Heart right ventricle (tissue), 16 donors: ENCODE measurements at regions not wholly inside any gene's neighbourhood (a gene's known extent, or its start where the extent isn't known, plus 50 kb on each side); places are given as distances from the start of the nearest gene placed in this dataset.
"Not testable (repeated sequence)": the region's sequence is repeated elsewhere in the genome, so short reads cannot be mapped to it uniquely, and the experiment has no call there.

Experiments
- ATAC-seq, 8 donors: fragments of 200-7000 bp; cut with Tn5 transposase; one replicate each; pipeline ENCODE4 v1.9.1; 2020; ENCODE audit warnings: mild to moderate bottlenecking in 8 of 8, moderate library complexity in 8 of 8, moderate number of reproducible peaks in 1 of 8
- DNase-seq, 2 donors: peaks; one replicate each; pipeline ENCODE4 v3.0.0-alpha.2; 2020
- H3K27ac ChIP-seq, 10 donors: fragments of 200-600 bp; sonication (generic) in 2 of 10; one replicate each; pipeline versions ENCODE4 v1.5.0 to v1.8.0; 2020 to 2022; ENCODE audit warnings: mild to moderate bottlenecking in 3 of 10
- H3K27me3 ChIP-seq, 7 donors: fragments of 200-600 bp; one replicate each; pipeline ENCODE4 v1.8.0; 2021 to 2022; ENCODE audit warnings: mild to moderate bottlenecking in 2 of 7
- H3K36me3 ChIP-seq, 9 donors: fragments of 200-600 bp; sonication (generic) in 1 of 9; one replicate each; pipeline versions ENCODE4 v1.5.0 to v1.8.0; 2020 to 2022; ENCODE audit warnings: mild to moderate bottlenecking in 2 of 9
- H3K4me1 ChIP-seq, 9 donors: fragments of 200-600 bp; sonication (generic) in 1 of 9; one replicate each; pipeline versions ENCODE4 v1.5.0 to v1.8.0; 2020 to 2022; ENCODE audit warnings: mild to moderate bottlenecking in 4 of 9
- H3K4me3 ChIP-seq, 10 donors: fragments of 200-600 bp; sonication (generic) in 2 of 10; one replicate each; pipeline versions ENCODE4 v1.5.0 to v1.8.0; 2020 to 2022; ENCODE audit warnings: mild to moderate bottlenecking in 7 of 10, moderate library complexity in 2 of 10
- H3K9me3 ChIP-seq, 11 donors: fragments of 200-600 bp in 10 of 11; sonication (generic) in 2 of 11; one replicate each; pipeline versions ENCODE4 v1.5.0 to v1.8.0; 2013 to 2022; ENCODE audit warnings: mild to moderate bottlenecking in 2 of 11, control low read depth in 1 of 11, moderate library complexity in 1 of 11
- WGBS, 2 donors: extraction: QIAGEN DNeasy Blood & Tissue Kit; methylation state at CpG; one replicate each; pipeline ENCODE4 v1.1.7; 2013; ENCODE audit warnings: inconsistent platforms in 1 of 2; 5-methylcytosine and 5-hydroxymethylcytosine counted together
- intact Hi-C, 10 donors: fragments of 100-400 bp; cut with DNase I; formaldehyde crosslinking; loops; one replicate each; pipeline versions ENCODE4 v1.11.1 to v1.14.2; 2022
- TF ChIP-seq, protein P1 (sequence below), 9 donors: fragments of 200-600 bp; sonication (generic) in 2 of 9; IDR thresholded peaks; one replicate each; pipeline versions ENCODE4 v1.5.0 to v1.8.0; 2021 to 2022; ENCODE audit warnings: antibody characterized with exemption in 9 of 9, mild to moderate bottlenecking in 5 of 9, moderate library complexity in 1 of 9
- donor health status: Arrhythmogenic right ventricular cardiomyopathy.
- donor health status: ischemic (EF 13 %, LVEDD 7.1; RV severe dilation, severe dysfunction).
- donor health status: healthy with polysubstance abuse.
- donor health status: DM: no; HTN: yes; CAD: no.
- donor health status: DM: no; HTN: no; CAD: no.
- donor health status: ischemic (EF 25% LVEDD 6.9; RV normal size, moderate dysfunction).
- donor health status: ischemic (EF 25% LVEDD 5.7; RV mildly dilated, moderate dysfunction).
- donor health status: healthy.
- donor health status: DM: yes; HTN: yes; CAD: no.
- donor health status: Ischemic cardiomyopathy.
- donor health status: ischemic (EF 35%, LVEDD 5.7; RV mildly dilated, moderate dysfunction).
- donor health status: nonischemic (EF 11% LVEDD 7.7; RV severe dilation, severe dysfunction).
- donor health status: DM: yes; HTN: yes; CAD: no.
- donor health status: PGD.
- donor health status: ischemic (EF 29% LVEDD 5.4; RV normal size, mild dysfunction).
- donor health status: nonischemic (EF 23%, LVEDD 6.1; RV moderate dilation, normal function).

DNA sequence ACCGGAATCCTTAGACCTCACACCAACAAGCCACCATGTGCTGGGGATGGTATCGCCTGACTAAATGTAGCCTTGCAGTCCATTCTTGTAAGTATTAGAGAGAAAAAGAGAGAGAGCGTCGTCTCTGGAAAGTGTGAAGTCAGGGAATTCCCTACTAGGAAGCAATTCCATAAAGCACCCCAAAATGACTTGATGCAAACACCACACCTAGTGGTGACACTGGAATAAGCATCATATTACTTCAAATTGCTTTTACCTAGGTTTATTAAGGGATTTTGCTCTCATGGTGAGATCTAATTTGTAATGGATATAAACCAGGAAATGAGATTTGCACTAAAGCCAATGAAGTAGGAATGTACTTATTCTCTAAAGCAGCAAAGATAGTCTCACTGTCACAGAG is 111.4 kb upstream of the METTL9 start:
- H3K4me1 ChIP-seq, intact Hi-C loops, H3K27me3 ChIP-seq, DNase-seq, ATAC-seq, H3K36me3 ChIP-seq, H3K9me3 ChIP-seq, H3K4me3 ChIP-seq, H3K27ac ChIP-seq: not testable (repeated sequence)
- 60 to 81% methylated on average over 3 of the region's 4 CpGs for WGBS, 2 donors

DNA sequence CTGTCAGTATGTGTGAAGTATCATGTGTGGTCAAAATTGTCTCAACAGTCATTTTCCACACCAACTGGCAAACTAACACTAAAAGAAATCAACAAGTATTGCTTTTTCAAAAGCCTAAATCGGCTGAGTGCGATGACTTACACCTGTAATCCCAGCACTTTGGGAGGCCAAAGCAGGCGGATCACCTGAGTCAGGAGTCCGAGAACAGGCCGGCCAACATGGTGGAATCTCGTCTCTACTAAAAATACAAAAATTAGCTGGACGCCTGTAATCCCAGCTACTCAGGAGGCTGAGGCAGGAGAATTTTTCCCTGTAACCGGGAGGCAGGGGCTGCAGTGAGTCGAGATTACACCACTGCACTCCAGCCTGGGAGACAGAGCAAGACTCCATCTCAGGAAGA is 100.3 kb upstream of the METTL9 start:
- H3K27ac ChIP-seq, DNase-seq, H3K4me3 ChIP-seq, ATAC-seq, H3K9me3 ChIP-seq, H3K27me3 ChIP-seq, intact Hi-C loops, H3K36me3 ChIP-seq: not testable (repeated sequence)
- peaks cover 0 to 18% (median 8%) of the 10 kb centered on the region in 9 donors for H3K4me1 ChIP-seq
- WGBS, 2 donors, result 66 to 68% methylated on average over 7 of the region's 9 CpGs

DNA sequence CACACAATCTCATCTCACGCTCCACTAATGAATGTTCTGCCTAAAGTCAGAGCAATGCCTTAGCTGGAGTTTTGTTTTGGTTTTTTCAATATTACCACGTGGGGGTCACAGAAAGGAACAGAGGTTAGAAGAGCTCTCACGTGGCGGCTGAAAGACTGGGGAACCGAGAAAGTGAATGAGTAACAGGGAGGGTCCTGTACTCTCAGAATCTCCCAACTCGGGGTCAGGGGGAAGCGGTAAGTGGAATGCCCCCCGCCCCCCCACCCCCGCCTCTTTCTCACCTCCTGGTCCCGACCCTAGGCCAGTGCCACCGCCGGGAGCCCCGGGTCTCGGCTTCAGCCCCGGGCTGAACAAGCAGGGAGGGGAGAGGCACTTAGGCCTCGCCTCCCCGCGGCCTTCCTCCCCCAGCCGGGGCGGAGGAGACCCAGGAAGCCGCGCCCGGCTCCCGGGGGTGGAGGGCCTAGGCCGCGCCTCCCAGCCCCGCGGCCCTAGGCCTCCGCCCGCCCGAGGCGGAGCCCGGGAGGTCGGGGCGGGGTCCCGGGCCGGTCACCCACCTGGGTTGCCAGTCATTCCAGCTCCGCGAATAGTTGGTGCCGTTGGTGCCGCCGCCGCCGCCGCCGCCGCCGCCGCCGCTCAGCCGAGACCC is 98.0 kb upstream of the METTL9 start:
- Histone ChIP-seq H3K4me3 (peak overlapping the region; percentile 68 to 100 (median 90)), H3K4me1 (peaks cover 0 to 28% (median 12%) of the 10 kb centered on the region in 9 donors), H3K27ac (peak overlapping the region; percentile 78 to 99 (median 96))
- H3K36me3 ChIP-seq, H3K9me3 ChIP-seq, H3K27me3 ChIP-seq: not testable (repeated sequence)
- DNase-seq, result peak; percentile 29 to 65
- ATAC-seq, result peak; percentile 64 to 88 (median 78)
- WGBS, 2 donors, result 1% methylated on average over 34 to 41 of the region's 51 CpGs
- intact Hi-C loops, result loop anchor here in 3 of 10 donors (10.0 kb wide), 2 partner anchors 53 to 63 kb away; no protein-coding TSS in a partner anchor

DNA sequence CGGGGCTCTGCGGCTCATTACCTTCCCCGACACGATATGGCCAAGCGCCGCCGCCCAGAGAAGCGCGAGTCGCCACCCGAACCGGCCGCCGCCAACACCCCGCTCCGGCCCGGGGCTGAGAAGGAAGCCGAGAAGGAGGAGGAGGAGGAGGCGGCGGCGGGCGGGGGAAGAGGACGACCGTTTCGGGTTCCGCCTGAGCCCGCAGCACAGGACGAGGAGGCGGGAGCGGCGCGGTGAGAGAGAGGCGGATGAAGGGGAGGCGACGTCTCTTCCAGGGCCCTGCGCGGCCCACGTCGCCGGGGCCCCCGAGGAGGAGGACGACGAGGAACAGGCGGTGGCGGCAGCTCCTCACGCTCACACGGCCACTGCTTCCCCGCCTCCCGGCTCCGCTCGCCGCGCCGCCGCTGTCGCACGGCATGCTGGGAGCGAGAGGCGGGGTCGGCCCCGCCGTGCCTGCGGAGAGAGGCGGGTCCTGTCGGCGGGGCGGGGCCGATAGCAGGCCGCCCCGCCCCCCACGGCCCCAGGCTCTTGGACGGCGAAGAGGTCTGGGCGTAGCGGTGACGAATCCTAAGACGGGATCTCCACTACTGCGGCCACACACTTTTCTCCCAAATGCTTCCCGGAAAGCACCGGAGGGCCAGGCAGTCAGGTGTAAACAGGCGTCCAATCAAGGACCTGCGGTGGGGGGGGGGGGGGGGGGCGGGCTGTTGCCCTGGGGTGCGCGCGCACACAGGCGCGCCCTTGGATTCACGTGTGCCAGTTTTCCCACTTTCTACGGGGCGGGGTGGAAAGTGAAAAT is 97.3 kb upstream of the METTL9 start:
- H3K9me3 ChIP-seq, result no peaks in the 10 kb centered on the region
- H3K27ac ChIP-seq, result peak overlapping the region; percentile 78 to 99 (median 96)
- H3K4me1 ChIP-seq, result peaks cover 4 to 36% (median 19%) of the 10 kb centered on the region in 9 donors
- intact Hi-C loops, result loop anchor here in 3 of 10 donors (10.0 kb wide), 2 partner anchors 53 to 63 kb away; no protein-coding TSS in a partner anchor
- H3K36me3 ChIP-seq, result peaks cover 0 to 7% (median 0%) of the 10 kb centered on the region in 9 donors
- peak overlapping the region; percentile 68 to 100 (median 90) for H3K4me3 ChIP-seq
- ATAC-seq (peak; percentile 97 to 98 (median 98)), DNase-seq (peak; percentile 92 to 97)
- TF ChIP-seq, protein P1, sequence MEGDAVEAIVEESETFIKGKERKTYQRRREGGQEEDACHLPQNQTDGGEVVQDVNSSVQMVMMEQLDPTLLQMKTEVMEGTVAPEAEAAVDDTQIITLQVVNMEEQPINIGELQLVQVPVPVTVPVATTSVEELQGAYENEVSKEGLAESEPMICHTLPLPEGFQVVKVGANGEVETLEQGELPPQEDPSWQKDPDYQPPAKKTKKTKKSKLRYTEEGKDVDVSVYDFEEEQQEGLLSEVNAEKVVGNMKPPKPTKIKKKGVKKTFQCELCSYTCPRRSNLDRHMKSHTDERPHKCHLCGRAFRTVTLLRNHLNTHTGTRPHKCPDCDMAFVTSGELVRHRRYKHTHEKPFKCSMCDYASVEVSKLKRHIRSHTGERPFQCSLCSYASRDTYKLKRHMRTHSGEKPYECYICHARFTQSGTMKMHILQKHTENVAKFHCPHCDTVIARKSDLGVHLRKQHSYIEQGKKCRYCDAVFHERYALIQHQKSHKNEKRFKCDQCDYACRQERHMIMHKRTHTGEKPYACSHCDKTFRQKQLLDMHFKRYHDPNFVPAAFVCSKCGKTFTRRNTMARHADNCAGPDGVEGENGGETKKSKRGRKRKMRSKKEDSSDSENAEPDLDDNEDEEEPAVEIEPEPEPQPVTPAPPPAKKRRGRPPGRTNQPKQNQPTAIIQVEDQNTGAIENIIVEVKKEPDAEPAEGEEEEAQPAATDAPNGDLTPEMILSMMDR (IDR thresholded peaks at IDR 0.05), result peak in 3 of 9 donors; percentile 24 to 28 (median 25)
- no peaks in the 10 kb centered on the region for H3K27me3 ChIP-seq
- WGBS, 2 donors, result 0 to 1% methylated on average over 91 of the region's 91 CpGs

DNA sequence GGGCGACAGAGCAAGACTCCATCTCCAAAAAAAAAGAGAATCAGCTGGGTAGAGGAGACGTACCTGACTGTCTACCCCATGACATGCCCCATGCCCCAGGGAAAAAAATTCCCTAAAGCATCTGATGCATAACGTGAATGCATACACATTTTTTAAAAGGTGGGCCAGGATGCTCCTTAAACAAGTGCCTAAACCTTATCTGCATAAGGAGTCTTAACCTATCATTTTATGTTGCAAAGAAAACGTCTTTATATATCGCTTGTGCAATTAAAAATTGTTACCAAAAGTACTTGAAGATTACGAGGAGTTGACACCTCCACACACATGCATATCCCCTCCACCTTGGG is 95.8 kb upstream of the METTL9 start:
- not testable (repeated sequence) for H3K36me3 ChIP-seq, H3K27me3 ChIP-seq, H3K4me3 ChIP-seq, ATAC-seq, H3K9me3 ChIP-seq
- 87% methylated on average over 6 of the region's 6 CpGs for WGBS, 2 donors
- peak overlapping the region in 2 of 10 donors; percentile 21 to 99 for H3K27ac ChIP-seq
- intact Hi-C loops, result loop anchor here in 3 of 10 donors (10.0 kb wide), 2 partner anchors 51 to 61 kb away; no protein-coding TSS in a partner anchor
- DNase-seq, result peak in 1 of 2 donors; percentile 5
- H3K4me1 ChIP-seq, result peaks cover 14 to 48% (median 31%) of the 10 kb centered on the region in 9 donors

DNA sequence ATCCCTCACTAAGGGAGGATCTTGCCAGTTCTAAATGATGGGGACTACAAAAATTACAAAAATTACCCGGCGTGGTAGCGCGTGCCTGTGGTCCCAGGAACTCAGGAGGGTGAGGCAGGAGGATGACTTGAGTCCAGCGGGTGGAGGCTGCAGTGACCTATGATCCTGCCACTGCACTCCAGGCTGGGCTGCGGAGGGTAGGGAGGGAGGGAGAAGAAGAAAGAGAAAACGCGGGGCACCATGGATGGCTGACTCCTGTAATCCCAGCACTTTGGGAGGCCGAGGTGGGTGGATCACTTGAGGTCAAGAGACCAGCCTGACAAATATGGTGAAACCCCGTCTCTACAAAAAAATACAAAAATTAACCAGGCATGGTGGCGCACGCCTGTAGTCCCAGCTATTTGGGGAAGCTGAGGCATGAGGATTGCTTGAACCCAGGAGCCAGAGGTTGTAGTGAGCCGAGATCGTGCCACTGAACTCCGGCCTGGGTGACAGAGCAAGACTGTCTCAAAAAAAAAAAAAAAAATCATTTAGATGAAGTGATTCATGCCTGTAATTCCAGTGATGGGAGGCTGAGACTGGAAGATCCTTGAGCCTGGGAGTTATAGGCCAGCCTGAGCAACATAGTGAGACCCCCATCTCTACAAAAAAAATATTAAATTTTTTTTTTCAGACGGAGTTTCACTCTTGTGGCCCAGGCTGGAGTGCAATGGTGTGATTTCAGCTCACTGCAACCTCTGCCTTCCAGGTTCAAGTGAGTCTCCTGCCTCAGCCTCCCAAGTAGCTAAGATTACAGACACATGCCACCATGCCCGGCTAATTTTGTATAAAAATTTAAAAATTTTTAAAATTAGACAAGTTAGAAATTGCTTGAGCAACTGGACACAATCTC is 95.2 kb upstream of the METTL9 start:
- intact Hi-C loops, result loop anchor here in 3 of 10 donors (10.0 kb wide), 2 partner anchors 51 to 61 kb away; no protein-coding TSS in a partner anchor
- H3K9me3 ChIP-seq, ATAC-seq, H3K36me3 ChIP-seq, H3K4me3 ChIP-seq, H3K27me3 ChIP-seq: not testable (repeated sequence)
- WGBS, 2 donors, result 96 to 97% methylated on average over 17 of the region's 17 CpGs
- H3K27ac ChIP-seq, result peak overlapping the region in 1 of 10 donors; percentile 21
- H3K4me1 ChIP-seq, result peaks cover 20 to 55% (median 37%) of the 10 kb centered on the region in 9 donors
- peak; percentile 5 to 15 for DNase-seq

DNA sequence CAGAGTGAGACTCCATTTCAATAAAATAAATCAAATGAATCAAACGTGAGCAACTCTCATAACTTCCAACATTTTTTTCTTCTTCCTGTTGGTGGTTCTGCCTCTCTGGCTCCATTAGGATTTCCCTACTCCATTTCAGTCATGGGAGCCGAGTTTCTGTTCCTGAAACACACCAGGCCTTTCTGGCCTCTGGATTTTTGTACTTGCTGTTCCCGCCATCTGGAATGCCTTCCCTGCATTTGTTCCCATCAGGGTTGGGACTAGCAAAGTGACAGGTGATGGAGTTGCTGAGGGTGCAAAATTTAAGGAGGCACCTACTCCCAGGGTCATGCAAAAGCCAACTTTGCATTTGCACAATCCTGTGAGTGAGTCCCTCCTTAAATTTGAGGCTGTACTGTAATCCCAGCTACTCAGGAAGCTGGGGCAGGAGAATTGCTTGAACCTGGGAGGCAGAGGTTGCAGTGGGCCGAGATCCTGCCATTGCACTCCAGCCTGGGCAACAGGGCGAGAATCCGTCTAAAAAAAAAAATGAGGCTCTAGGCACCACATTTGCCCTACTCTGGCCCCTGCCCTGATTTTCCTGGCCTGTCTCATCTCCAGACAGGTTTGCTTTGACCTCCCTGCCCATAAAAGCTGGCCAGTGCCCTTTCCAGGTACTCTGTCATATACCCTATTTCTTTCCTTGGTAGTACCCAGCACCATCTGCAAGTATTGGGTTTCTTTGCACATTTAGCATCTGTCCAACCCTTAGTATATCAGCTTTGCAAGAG is 93.4 kb upstream of the METTL9 start:
- not testable (repeated sequence) for H3K36me3 ChIP-seq, H3K4me3 ChIP-seq, ATAC-seq, H3K9me3 ChIP-seq, H3K27me3 ChIP-seq
- Histone ChIP-seq H3K4me1 (peaks cover 36 to 70% (median 51%) of the 10 kb centered on the region in 9 donors), H3K27ac (peak overlapping the region in 2 of 10 donors; percentile 36 to 80)
- intact Hi-C loops, result loop anchor here in 3 of 10 donors (10.0 kb wide), 2 partner anchors 49 to 59 kb away; no protein-coding TSS in a partner anchor
- peak in 1 of 2 donors; percentile 3 for DNase-seq
- WGBS, 2 donors, result 62 to 66% methylated on average over 6 of the region's 6 CpGs

DNA sequence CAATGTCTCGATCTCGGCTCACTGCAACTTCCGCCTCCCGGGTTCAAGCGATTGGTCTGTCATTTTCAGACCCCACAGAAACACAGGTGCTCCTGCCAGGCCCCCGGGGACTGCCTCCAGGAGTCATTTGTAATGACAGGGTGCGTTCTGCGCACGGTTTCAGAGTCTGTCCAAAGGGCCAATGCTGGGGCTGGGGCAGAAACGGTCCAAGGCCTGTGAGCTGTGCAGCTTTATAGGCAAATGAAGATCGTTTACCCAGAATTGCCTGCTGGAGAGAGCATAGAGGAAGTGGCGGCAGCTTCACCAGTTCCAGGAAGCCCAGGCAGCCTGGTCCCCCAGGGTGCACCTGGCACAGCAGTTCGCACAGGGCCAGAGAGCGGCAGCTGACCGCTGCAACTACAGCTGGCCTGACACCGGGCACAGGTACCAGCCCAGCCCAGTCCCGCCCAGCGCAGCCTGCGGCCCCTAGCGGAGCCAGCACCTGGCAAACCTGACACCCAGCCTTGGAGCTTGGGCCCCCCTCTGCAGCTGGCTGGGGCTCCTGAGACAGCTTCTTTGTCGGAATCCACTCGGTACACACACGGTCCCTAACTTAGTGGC is 92.4 kb upstream of the METTL9 start:
- peak overlapping the region in 3 of 10 donors; percentile 6 to 34 (median 10) for H3K4me3 ChIP-seq
- peak in 1 of 8 donors; percentile 3 for ATAC-seq
- 79 to 81% methylated on average over 23 of the region's 23 CpGs for WGBS, 2 donors
- intact Hi-C loops, result loop anchor here in 3 of 10 donors (10.0 kb wide), 2 partner anchors 48 to 58 kb away; no protein-coding TSS in a partner anchor
- peaks cover 44 to 78% (median 61%) of the 10 kb centered on the region in 9 donors for H3K4me1 ChIP-seq
- H3K27ac ChIP-seq, result peak overlapping the region in 9 of 10 donors; percentile 33 to 80 (median 52)
- not testable (repeated sequence) for H3K36me3 ChIP-seq, H3K27me3 ChIP-seq, H3K9me3 ChIP-seq
- DNase-seq, result peak; percentile 35 to 48
